Activated T-cell treated with anti-CD3 and anti-CD28 coated beads for 48 hours (primary cell): ENCODE measurements at regions not wholly inside any gene's neighbourhood (a gene's known extent, or its start where the extent isn't known, plus 50 kb on each side); places are given as distances from the start of the nearest gene placed in this dataset.

Source experiments
- DNase-seq: peaks from one replicate; pipeline ENCODE4 v3.0.0-alpha.2; 2020; ENCODE audit warnings: low read depth

- no peak for DNase-seq
These were observed 271.1 kb downstream of the GALR1 start for GRCh38 chr18:77520767-77521166.

- no peak for DNase-seq
These were observed 272.5 kb downstream of the GALR1 start for GRCh38 chr18:77522051-77522675.

- no peak for DNase-seq
These were observed 275.3 kb downstream of the GALR1 start for GRCh38 chr18:77524909-77525308.

DNA sequence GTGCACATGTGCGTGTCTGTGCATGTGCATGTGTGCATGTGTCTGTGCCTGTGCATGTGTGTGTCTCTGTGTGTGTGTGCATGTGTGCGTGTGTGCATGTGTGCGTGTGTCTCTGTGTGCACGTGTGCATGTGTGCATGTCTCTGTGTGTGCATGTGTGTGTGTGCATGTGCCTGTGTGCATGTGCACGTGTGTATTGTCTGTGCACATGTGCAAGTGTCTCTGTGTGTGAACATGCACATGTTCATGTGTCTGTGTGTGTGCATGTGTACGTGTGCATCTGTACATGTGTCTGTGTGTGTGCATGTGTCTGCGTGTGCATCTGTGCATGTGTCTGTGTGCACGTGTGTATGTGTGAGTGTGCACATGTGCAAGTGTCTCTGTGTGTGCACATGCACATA lies 277.3 kb downstream of the GALR1 start:
- no peak for DNase-seq

- DNase-seq: no peak
These were observed 279.2 kb downstream of the GALR1 start for GRCh38 chr18:77528872-77529271.

GRCh38 chr18:77529492-77530176 lies 280.0 kb downstream of the GALR1 start:
- no peak for DNase-seq

- no peak for DNase-seq
These were observed 281.1 kb downstream of the GALR1 start for GRCh38 chr18:77530732-77531131.

GRCh38 chr18:77539860-77540259 lies 290.2 kb downstream of the GALR1 start:
- DNase-seq: no peak

- DNase-seq: no peak
These were observed 295.1 kb downstream of the GALR1 start for GRCh38 chr18:77544792-77545191.

- no peak for DNase-seq
These were observed 298.1 kb downstream of the GALR1 start for GRCh38 chr18:77547757-77548156.

- DNase-seq: no peak
These were observed 299.3 kb downstream of the GALR1 start for GRCh38 chr18:77548790-77549420.

- no peak for DNase-seq
These were observed 301.0 kb downstream of the GALR1 start for GRCh38 chr18:77550625-77551024.

- no peak for DNase-seq
These were observed 301.4 kb downstream of the GALR1 start for GRCh38 chr18:77551055-77551454.

DNA sequence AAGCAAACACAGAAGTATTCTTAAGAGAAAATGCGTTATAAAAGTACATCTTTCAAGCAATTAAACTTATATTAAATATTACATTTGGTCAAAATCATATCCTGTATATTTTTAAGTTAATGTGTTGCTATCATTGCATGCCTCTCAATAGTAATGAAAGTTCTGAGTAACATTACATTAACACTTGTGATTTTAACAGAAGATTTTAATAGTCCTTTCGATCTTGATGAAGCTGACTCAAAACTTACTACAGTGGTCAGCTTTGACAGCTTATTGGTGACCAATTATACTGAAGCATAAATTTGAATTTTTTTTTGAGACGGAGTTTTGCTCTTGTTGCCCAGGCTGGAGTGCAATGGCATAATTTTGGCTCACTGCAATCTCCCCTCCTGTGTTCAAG lies 303.3 kb downstream of the GALR1 start:
- no peak for DNase-seq

GRCh38 chr18:77554061-77554460 lies 304.4 kb downstream of the GALR1 start:
- DNase-seq: no peak

- no peak for DNase-seq
These were observed 307.5 kb downstream of the GALR1 start for GRCh38 chr18:77557046-77557587.

DNA sequence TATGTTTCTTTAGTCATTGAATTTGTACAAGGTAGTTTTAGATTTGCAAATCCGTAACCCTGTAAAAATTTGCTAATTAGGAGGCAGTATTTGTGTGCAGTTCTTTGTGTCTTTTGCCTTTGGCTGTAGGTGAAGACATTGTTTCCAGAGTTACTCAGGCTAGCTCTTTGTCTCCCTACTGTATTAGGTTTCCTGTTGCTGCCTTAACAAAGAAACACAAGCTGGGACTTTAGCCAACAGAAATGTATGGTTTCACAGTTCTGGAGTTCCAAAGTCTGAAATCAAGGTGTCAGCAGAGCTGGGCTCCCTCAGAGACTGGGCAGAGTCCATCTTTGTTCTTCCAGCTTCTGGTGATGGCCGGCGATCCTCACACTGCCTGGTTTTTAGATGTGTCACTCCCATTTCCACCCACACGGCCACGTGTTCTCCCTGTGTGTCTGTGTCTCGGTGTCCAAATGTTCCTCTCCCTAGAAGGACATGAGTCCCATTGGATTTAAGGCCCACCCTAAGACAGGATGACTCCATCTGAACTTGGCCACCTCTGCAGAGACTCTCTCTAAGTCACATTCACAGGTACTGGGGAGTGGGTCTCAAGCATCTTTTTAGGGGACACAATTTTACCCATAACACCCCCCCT lies 309.7 kb downstream of the GALR1 start:
- DNase-seq: no peak

DNA sequence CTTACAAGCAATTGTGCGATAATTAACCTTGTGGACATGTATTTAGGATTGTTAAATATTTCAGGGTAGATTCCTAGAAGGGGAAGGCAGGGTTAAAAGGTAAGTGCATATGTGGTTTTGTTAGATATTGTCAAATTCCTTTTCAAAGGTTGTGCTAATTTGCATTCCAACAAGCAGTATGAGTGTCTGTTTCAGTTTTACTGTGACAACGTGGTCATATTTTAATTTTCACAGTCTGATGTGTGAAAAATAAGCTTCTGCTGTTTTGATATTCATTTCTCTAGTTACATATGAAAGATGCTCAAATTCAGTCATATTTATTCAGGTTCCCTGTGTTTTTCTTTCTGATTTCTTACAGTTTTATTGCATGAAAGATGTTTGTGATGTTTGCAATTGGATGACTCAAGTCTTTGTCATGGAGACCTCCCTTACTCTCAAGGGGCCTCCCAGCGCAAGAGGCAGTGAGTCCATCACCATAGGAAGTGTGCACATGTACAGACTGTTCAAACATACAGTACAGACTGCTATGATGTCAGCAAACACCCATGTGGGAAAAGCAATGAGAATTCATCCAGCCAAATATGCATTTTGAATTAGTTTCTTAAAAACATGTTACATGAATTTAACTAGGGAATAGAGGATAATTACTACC lies 310.8 kb downstream of the GALR1 start:
- DNase-seq: no peak

GRCh38 chr18:77566604-77567003 lies 317.0 kb downstream of the GALR1 start:
- no peak for DNase-seq

GRCh38 chr18:77567205-77567604 lies 317.6 kb downstream of the GALR1 start:
- DNase-seq: no peak

DNA sequence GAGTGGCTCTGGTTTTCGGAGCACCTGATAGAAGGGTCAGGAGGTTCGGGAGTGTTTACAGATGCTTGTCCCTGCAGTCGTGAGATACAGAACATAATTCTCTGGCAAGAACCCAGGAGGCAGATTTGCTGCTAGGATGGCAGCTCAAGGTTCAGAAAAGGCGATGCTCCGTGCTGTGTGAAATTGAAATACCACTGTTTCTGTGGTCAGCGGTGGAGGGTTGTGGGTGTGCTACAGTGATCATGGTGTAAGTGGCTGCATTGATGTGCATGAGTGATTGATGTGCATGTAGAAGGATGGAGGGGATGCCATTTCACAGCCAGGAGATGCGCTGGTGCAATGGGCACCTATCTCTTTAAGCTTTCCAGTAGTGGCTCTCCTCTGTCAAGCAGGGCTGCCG lies 322.1 kb downstream of the GALR1 start:
- DNase-seq: no peak

DNA sequence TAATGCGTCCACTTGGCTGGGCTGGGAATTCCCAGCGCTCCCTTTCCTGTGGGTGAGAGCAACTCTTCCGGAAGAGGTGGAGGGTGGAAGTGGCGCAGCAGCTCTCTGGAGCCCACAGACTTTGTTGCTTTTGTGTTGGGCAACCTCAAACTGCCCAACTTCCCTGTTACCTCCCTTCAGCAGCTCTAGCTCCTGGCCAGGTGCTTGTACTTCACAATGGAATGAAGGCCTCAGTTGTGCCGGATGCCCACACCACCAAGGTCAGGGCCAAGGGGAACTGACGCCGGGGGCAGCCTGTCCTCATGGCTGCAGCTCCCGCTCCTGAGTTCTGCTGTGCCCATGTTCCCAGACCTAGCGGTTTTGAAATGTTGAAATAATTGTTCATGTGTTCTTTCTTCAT lies 322.9 kb downstream of the GALR1 start:
- no peak for DNase-seq
